ENCODE measurements at regions not wholly inside any gene's neighbourhood (a gene's known extent, or its start where the extent isn't known, plus 50 kb on each side); places are given as distances from the start of the nearest gene placed in this dataset.

DNA sequence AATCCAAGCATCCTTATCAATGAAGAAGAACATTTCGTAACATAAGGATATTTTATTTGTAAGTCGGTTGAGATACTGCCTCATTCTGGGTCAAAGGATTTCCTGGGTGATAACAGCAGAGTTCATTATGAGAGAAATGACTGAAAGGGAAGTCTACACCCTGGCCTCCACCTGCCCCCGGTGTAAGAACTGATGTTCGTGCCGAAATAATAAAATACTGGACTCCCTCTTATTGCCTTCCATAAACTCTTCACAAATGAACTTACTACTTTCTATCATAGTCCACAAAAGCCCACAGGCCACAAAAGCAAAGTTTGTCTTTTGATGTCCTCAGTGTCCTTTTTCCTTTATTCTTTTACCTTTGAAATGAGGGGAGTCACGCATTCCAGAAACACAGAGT lies 174.4 kb downstream of the SERPINI1 start:
- TF ChIP-seq, protein P1, sequence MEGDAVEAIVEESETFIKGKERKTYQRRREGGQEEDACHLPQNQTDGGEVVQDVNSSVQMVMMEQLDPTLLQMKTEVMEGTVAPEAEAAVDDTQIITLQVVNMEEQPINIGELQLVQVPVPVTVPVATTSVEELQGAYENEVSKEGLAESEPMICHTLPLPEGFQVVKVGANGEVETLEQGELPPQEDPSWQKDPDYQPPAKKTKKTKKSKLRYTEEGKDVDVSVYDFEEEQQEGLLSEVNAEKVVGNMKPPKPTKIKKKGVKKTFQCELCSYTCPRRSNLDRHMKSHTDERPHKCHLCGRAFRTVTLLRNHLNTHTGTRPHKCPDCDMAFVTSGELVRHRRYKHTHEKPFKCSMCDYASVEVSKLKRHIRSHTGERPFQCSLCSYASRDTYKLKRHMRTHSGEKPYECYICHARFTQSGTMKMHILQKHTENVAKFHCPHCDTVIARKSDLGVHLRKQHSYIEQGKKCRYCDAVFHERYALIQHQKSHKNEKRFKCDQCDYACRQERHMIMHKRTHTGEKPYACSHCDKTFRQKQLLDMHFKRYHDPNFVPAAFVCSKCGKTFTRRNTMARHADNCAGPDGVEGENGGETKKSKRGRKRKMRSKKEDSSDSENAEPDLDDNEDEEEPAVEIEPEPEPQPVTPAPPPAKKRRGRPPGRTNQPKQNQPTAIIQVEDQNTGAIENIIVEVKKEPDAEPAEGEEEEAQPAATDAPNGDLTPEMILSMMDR (IDR thresholded peaks at IDR 0.05): no peak

DNA sequence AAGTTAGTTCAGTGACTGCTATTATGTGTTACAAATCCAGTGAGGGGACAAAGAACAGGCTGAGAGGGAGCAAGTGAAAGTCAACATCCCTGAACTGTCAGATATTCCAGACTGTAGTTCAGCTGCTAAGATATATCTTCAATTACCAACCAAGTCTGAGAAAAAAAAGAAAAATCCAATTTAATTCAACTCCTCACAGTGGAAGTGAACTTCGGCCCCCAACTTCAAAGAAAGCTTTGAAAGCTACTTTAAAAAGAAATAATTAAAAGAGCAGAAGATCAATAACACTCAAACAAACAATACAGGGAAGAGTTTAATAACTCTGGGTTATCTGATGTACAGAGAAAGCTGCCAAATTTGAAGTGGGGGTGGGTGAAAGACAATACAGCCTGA lies 174.0 kb downstream of the SERPINI1 start:
- TF ChIP-seq, protein P1 (IDR thresholded peaks at IDR 0.05): no peak

DNA sequence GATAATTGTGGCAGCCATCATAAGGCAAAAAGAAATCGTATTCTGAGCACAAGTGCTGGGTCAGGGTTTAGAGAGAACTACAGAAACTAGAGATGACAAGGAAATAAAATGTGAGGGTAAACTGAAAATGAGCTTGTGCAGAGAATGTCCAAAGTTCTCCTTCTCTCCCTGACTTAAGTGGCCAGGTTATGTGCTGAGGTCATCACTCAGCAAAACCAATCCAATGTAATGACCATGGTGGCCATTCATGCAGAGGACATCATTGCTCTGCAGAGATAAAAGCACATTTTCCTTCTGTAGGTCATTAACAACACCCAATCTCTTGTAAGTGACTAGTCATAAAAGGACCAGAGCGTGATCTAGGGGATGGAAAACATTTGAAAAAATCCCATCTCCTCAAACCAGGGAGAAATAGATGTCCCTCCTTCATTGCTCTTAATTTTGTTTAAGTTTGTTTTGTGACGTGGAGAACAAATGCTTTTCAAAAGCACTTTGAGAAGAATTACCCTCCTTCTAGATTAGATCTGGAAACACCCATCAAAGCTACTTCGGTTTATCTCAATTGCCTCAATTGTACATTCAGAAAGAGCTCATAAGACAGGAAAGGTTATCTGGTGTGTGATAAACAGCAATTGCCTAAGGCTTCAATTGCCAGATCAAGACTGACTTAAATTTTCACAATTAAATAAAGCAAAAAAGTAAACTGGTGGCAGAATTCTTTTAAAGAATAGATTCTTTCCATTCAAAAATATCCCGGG lies 173.4 kb downstream of the SERPINI1 start:
- TF ChIP-seq, protein P1 (IDR thresholded peaks at IDR 0.05): no peak

DNA sequence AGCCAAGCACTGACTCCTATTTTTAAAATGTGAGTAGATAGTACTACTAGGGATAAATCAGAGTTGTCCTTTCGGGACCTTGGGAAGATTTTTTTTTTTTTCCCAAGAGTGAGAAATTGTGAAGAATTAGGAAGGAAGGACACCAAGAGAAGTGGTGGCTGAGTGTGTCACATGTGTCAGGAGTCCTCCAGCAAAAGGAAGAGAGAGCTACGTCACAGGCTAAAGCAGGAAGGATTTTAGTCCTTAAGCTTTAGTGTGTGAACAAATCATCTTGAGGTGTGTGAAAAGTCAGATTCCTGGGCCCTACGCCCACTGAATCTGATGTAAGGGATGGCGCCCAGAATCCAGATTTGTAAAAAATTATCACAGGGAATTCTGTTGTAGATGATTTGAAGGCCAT lies 172.7 kb downstream of the SERPINI1 start:
- TF ChIP-seq, protein P1 (IDR thresholded peaks at IDR 0.05): no peak

DNA sequence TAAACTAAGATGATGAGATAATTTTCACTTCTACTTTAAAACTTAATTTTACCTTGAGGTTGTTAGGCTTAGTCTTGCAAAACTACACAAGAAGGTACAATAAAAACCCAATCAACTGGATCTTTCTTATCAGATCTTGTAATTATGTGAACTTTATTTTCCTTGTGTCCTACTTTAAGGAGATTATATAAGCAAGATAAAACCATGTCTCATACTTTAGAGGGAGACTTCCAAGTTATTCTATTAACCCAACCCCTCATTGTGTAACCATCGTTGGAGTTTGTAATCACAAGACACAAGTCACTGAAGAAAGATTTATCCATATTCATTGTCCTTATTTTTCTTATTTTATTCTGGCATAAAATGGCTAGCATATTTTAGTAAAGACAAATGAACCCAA lies 165.6 kb downstream of the SERPINI1 start:
- TF ChIP-seq, protein P1 (IDR thresholded peaks at IDR 0.05): no peak

DNA sequence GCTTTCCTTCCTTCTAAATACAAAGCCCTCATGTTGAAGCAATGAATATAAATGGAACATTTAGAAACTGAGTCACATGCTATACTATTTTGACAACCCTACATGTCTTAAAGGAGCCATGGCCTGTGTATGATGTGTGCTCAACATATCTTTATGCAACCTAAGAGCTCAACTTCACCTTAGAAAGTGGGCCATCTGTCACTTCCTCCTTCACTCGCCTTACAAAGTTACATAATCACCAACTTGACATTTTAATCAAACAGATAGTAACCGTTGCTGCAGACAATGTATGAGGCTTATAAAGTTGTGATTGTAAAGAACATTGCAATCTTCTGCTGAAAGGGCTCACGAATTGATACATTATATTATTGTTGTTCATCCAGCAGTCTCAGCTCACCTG lies 163.6 kb downstream of the SERPINI1 start:
- TF ChIP-seq, protein P1 (IDR thresholded peaks at IDR 0.05): no peak

DNA sequence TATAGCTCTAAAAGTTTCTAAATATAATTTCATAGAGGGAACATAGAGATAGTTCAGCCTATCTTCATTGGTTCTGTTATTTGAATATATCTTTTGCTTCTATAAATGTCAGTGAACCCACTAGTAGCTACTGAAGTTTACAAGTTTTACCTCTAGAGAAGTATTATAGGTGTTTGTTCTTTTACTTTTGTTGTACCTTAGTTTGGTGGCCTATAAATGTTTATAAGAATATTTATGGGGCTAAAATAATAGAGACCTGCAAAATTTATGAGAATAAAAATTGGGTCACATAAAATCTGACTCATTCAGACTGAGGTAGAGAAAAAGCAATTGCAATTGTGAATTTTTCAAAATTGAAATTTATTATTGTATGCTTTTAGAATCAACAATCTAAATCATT lies 162.6 kb downstream of the SERPINI1 start:
- TF ChIP-seq, protein P1 (IDR thresholded peaks at IDR 0.05): no peak

DNA sequence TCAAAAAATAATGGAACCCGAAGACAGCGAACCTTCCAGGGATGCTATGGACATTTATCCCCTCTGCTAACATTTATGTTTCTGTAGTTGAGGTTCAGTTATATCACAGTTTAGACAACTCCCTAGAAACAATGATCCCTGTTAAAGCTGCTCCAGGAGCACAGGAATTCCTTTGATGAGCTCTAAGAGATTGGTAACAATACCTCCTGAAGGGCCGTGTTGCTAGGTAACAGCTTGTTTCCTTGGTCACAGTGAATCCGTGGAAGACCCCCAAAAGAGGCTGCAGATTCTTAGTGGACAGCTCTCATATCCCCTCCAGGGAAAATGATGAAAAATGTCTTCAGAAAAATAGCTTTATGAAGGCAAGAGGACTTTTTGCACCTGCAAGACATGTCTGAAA lies 160.2 kb downstream of the SERPINI1 start:
- TF ChIP-seq, protein P1 (IDR thresholded peaks at IDR 0.05): no peak
